ENCODE measurements at regions not wholly inside any gene's neighbourhood (a gene's known extent, or its start where the extent isn't known, plus 50 kb on each side); places are given as distances from the start of the nearest gene placed in this dataset.

- no peak for TF ChIP-seq CTCF (IDR thresholded peaks at IDR 0.05; ENCODE audit: low read depth, low read length)
- no peak for TF ChIP-seq EZH2phosphoT487 (IDR thresholded peaks at IDR 0.05; ENCODE audit: low read depth)
These were observed 1108.7 kb downstream of the NCAM2 start for GRCh38 chr21:22106720-22107410.

All from OCI-LY3 (cell line).